PC-9 (cell line): ENCODE measurements at regions not wholly inside any gene's neighbourhood (a gene's known extent, or its start where the extent isn't known, plus 50 kb on each side); places are given as distances from the start of the nearest gene placed in this dataset.

Source experiments
- BruUV-seq: library from RNA; stranded (reverse); fragments of 400-500 nt; replicated peaks from 2 replicates; lab custom pipeline; 2021; lab: Mats Ljungman, UMichigan
- CTCF ChIA-PET: fragments of 300-600 bp; sonication (Branson Sonifier 250); formaldehyde crosslinking; loops from one replicate; lab custom pipeline; 2022; ENCODE audit warnings: antibody characterized with exemption; lab: Charles Lee
- POLR2A ChIA-PET: fragments of 300-600 bp; sonication (Branson Sonifier 250); formaldehyde crosslinking; loops from one replicate; lab custom pipeline; 2022; ENCODE audit warnings: antibody characterized with exemption; ENCODE audit not compliant: unreplicated experiment; lab: Charles Lee
- DNase-seq, 2 experiments: peaks; one replicate each; pipeline versions ENCODE4 v3.0.0 to v3.0.0-alpha.2; 2015 to 2022; ENCODE audit warnings: mixed read lengths in 1 of 2
- H2AFZ ChIP-seq: fragments of 200-600 bp; sonication (generic); 2 replicates; pipeline ENCODE4 v1.8.1; 2017; ENCODE audit warnings: antibody characterized with exemption
- H3F3A ChIP-seq: fragments of 200-600 bp; sonication (generic); 2 replicates; pipeline ENCODE4 v1.8.1; 2017; ENCODE audit warnings: antibody characterized with exemption, mild to moderate bottlenecking, low read depth; ENCODE audit not compliant: insufficient read depth
- H3K27ac ChIP-seq: fragments of 200-600 bp; sonication (generic); 2 replicates; pipeline ENCODE4 v1.6.1; 2016; ENCODE audit warnings: mixed run types
- H3K27me3 ChIP-seq: fragments of 200-600 bp; sonication (generic); 2 replicates; pipeline ENCODE4 v1.6.1; 2016; ENCODE audit warnings: low read depth, mixed run types; ENCODE audit not compliant: insufficient read depth
- H3K36me3 ChIP-seq: fragments of 200-600 bp; sonication (generic); 2 replicates; pipeline ENCODE4 v1.6.1; 2016; ENCODE audit warnings: low read depth, mixed run types
- H3K4me1 ChIP-seq: fragments of 200-600 bp; sonication (generic); replicated peaks from 2 replicates; pipeline ENCODE4 v1.6.1; 2016; ENCODE audit warnings: mixed run types; ENCODE audit not compliant: insufficient read depth
- H3K4me2 ChIP-seq: fragments of 200-600 bp; sonication (generic); 2 replicates; pipeline ENCODE4 v1.6.1; 2017; ENCODE audit warnings: mixed run types
- H3K4me3 ChIP-seq: fragments of 200-600 bp; sonication (generic); 2 replicates; pipeline ENCODE4 v1.6.1; 2016; ENCODE audit warnings: mixed run types
- H3K79me2 ChIP-seq: fragments of 200-600 bp; sonication (generic); 2 replicates; pipeline ENCODE4 v1.6.1; 2017; ENCODE audit warnings: low read depth, mixed run types
- H3K9me2 ChIP-seq: fragments of 200-600 bp; sonication (generic); 2 replicates; pipeline ENCODE4 v1.8.1; 2017; ENCODE audit warnings: mild to moderate bottlenecking; ENCODE audit not compliant: insufficient read depth
- H3K9me3 ChIP-seq: fragments of 200-600 bp; sonication (generic); 2 replicates; pipeline ENCODE4 v1.8.1; 2016; ENCODE audit warnings: low read depth; ENCODE audit not compliant: insufficient read depth
- H4K20me1 ChIP-seq: fragments of 200-600 bp; sonication (generic); 2 replicates; pipeline ENCODE4 v1.8.1; 2017; ENCODE audit not compliant: insufficient read depth
- CTCF ChIP-seq: fragments of 200-600 bp; sonication (generic); conservative IDR thresholded peaks from 2 replicates; pipeline ENCODE4 v1.6.1; 2017; ENCODE audit warnings: mixed run types, antibody characterized with exemption, mild to moderate bottlenecking, moderate library complexity
- EZH2 ChIP-seq: fragments of 200-600 bp; sonication (generic); IDR thresholded peaks from 2 replicates; pipeline ENCODE4 v1.8.0; 2017; ENCODE audit warnings: antibody characterized with exemption, low read depth
- intact Hi-C: fragments of 100-400 bp; cut with micrococcal nuclease; formaldehyde crosslinking; loops from one replicate; pipeline ENCODE4 v1.10.0; 2022; ENCODE audit not compliant: unreplicated experiment

- TF ChIP-seq EZH2 = no peak
- TF ChIP-seq CTCF = no peak
- H3K27me3 ChIP-seq = no peaks in the 10 kb centered on the region
- H3K27ac ChIP-seq = no peak overlapping the region
- no TSS peak for BruUV-seq
- 0 out of 2 replicates have a peak, but pooled peaks cover 4% of the 10 kb centered on the region for H3K36me3 ChIP-seq
- POLR2A ChIA-PET = no interaction called here
- CTCF ChIA-PET = no interaction called here
- no peak overlapping the region for H3K4me2 ChIP-seq
- H3K79me2 ChIP-seq = no peaks in the 10 kb centered on the region
- no peaks in the 10 kb centered on the region for H3K9me2 ChIP-seq
- intact Hi-C loops = no loop called here
- H3K9me3 ChIP-seq = peaks cover 13% of the 10 kb centered on the region
- no peak overlapping the region for H2AFZ ChIP-seq
- no peak overlapping the region for H3K4me3 ChIP-seq
- peaks cover 4% of the 10 kb centered on the region; the same call in 1 of the 2 replicates for H3F3A ChIP-seq
- H3K4me1 ChIP-seq = peaks cover 7% of the 10 kb centered on the region
- DNase-seq = no peak
- no peaks in the 10 kb centered on the region for H4K20me1 ChIP-seq
Measured at GRCh38 chr1:199747984-199748383, 279.5 kb upstream of the NR5A2 start.

- Histone ChIP-seq H3K27me3 (no peaks in the 10 kb centered on the region), H3K4me3 (no peak overlapping the region), H3K36me3 (no peaks in the 10 kb centered on the region), H3K4me1 (no peaks in the 10 kb centered on the region), H4K20me1 (no peaks in the 10 kb centered on the region), H3F3A (no peaks in the 10 kb centered on the region), H3K4me2 (no peak overlapping the region), H3K27ac (no peak overlapping the region), H3K79me2 (no peaks in the 10 kb centered on the region), H3K9me2 (no peaks in the 10 kb centered on the region), H3K9me3 (peaks cover 3% of the 10 kb centered on the region; the same call in 1 of the 2 replicates), H2AFZ (no peak overlapping the region)
- ChIA-PET CTCF (no interaction called here), POLR2A (no interaction called here)
- TF ChIP-seq EZH2 (no peak), CTCF (no peak)
- DNase-seq = no peak
- BruUV-seq = no TSS peak
- intact Hi-C loops = no loop called here
Measured at GRCh38 chr1:199751506-199751905, 276.0 kb upstream of the NR5A2 start.

- Histone ChIP-seq H3F3A (no peaks in the 10 kb centered on the region), H3K36me3 (no peaks in the 10 kb centered on the region), H3K4me3 (no peak overlapping the region), H3K4me1 (no peaks in the 10 kb centered on the region), H3K27ac (no peak overlapping the region), H3K9me2 (no peaks in the 10 kb centered on the region), H4K20me1 (no peaks in the 10 kb centered on the region), H3K79me2 (no peaks in the 10 kb centered on the region), H3K9me3 (peaks cover 3% of the 10 kb centered on the region; the same call in 1 of the 2 replicates), H3K27me3 (no peaks in the 10 kb centered on the region), H2AFZ (no peak overlapping the region), H3K4me2 (no peak overlapping the region)
- CTCF ChIA-PET = no interaction called here
- intact Hi-C loops = no loop called here
- BruUV-seq = no TSS peak
- no peak for DNase-seq
- TF ChIP-seq EZH2 (no peak), CTCF (no peak)
- POLR2A ChIA-PET = no interaction called here
Measured at GRCh38 chr1:199751962-199752687, 275.4 kb upstream of the NR5A2 start.
